Fibroblast of skin of left biceps (primary cell): ENCODE measurements at regions not wholly inside any gene's neighbourhood (a gene's known extent, or its start where the extent isn't known, plus 50 kb on each side); places are given as distances from the start of the nearest gene placed in this dataset.
A peak's percentile ranks its signal among the peaks of the same experiment; 100 is the strongest.

Experiments used
- DNase-seq, 2 experiments: peaks; one replicate each; pipeline ENCODE4 v3.0.0-alpha.2; 2013; ENCODE audit warnings: low read depth in 2 of 2

DNA sequence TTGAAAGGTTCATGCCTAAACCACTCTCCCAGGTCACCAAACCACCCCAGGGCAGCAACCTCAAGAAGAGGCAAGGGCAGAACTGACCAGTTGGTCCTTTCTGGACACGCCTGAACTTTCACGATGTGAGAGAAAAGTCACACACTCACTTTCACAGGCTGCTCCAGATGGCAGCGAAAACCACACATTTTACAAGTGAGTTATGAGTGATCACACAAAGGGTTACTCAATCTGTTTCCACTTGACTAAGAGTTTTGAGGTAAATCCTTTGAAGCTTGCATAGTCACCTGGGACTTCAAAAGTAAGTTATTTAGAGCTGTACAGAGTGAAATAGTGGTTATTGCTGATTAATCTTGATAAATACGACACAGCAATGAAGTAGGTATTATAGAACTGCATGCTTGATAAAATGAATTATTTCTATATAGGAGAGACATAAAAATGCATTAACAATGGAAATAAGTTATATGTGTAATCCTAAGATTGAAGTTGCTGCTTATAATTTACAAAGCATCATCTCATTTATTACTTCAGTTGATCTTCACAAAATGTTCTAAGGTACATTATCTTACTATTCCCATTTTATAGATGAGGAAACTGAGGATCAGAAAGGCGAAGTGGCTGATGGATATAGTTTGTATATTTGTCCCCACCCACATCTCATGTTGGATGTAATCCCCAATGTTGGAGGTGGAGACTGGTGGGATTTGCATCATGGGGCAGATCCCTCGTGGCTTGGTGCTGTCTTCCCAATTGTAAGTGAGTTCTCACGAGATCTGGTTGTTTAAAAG, 103.0 kb upstream of the KLF3 start:
- no peak for DNase-seq

DNA sequence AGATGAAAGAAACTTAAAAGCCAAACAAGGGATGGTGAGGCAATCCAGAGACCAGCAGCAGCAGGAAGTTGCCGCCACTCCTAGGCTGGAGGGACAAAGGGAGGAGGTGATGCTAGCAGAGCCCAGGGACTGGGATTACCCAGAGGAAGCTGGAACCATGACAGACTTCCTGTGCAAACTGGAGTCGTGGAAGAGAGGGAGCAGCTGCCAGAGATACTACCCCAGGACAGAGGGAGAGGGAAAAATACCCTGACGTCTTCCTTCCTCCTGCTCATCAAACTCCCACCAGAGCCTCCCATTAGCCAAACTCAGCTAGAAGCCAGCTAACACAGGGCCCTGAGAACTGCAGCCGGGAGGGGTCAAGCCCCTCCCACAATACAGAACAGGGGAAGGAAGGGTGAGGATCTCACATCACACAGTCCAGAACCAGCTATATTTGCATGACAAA, 101.2 kb upstream of the KLF3 start:
- DNase-seq: no peak

DNA sequence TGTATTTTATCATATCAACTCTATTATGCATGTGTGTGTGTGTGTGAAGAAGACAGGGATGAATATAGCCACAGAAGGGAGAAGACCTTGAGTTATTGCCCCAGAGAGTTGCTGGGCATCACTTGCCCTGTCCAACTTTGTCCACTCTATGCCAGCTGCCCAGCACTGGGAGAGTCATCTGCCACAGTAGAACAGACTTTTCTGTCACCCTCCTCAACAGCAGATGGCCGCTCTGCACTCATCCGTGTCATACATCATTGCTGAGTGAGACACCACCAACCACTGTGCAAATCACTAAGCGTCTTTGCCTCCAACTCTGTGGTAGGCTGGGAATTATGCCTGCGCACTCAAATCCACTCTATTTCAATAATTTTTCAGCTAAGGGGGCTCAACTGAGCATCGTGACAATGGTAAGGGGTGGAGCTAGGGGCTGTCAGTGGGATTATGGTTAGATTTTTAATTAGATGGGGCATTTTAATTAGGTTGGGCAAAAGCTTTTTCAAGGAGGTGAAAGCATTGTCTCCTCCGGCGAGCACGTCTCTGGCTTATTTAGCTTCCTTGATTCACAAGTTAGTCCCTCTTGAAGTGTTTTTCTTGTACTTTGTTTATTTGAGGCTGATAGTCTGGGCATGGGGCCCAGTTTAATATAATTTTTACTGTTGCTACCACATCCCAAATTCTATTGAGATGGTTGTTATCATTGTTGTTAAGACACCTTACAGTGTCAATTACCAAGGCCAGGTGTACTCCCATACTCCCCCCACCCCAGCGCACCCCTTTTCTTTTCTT, 100.1 kb upstream of the KLF3 start:
- DNase-seq: no peak

DNA sequence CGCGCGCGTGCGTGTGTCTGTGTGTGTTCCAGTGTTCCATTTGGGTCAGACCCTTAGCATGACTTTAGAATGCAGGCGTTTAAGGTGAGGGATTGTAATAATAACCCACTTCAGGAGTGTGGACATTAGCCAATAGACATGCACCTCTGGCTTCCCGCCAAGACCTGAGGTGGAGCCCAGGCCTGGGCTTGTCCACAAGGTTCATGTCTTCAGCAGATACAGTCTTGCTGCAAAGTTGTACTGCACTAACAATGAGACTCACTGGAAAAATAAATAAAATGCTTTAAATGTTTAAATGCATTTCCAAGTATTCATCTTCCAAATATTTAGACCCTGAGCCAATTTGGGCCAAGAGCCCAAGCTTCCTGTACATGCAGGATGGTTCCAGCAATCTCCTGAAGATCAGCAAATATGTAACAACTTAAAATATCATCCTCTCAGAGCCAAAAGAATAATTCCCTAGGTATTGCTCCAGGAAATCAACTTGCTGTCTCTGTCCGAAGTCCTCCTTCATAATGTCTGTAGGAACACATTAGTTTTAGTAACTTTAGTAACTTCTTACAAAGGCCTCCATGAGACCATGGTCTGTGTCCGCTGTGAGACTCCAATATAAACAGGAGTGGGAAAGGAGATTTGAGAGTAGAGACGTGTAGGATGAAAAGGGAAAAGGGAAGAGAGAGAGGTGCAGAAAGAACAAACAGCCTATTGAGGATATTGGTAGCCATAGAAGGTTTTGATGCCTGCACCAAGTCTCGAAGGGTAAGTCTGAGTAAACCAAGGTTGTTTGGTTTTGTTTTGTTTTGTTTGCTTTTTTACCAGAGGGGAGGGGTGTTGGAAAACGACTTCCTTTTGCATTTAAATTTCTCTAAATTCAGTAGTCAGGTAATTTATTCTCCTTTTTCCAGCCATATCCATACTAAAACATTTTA, 98.5 kb upstream of the KLF3 start:
- DNase-seq: peak; percentile 50 to 54

DNA sequence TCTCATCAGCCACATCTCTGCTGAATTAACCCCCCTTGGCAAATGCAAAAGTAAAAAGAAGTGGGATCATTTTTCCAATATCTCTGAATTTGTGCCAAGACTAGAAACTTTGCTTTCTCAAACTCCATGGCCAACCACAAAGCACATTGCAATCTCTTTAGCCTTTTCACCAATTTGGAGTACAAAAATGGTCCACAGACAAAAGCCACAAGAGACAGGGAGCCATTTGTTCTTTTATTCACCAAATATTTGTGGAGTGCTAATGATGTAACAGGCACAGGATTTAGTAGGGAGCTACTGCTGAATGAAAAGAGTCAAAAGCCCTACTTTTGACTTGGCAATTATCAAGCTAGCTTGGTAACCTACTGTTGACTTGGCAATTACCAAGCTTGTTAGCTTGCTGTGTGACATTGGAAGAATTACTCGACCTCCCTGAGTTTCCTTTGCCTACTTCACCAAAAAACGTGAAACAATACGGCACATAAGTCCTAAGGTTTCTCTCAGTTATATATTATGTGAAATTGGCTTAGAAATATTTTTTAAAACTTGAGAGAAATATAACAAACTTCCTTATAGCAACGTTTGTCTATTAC, 97.1 kb upstream of the KLF3 start:
- DNase-seq: no peak

DNA sequence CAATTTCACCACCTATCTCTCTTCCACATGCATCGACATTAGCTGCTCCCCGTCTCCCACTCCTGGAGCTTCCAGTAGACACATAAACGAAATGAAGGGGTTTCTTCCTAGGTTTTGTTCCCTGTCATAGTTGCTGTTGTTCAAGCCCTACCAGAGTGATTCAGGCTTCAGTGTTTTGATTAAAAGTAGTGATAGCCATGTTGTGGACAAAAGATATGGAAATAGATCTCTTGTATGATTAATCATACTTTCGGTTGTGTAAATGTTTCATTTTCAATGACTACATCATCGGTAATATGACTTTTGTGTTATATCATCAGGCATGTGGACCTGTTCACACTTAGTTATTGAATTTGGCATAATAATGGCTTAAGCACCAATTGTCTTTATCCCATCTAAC, 96.5 kb upstream of the KLF3 start:
- DNase-seq: no peak

DNA sequence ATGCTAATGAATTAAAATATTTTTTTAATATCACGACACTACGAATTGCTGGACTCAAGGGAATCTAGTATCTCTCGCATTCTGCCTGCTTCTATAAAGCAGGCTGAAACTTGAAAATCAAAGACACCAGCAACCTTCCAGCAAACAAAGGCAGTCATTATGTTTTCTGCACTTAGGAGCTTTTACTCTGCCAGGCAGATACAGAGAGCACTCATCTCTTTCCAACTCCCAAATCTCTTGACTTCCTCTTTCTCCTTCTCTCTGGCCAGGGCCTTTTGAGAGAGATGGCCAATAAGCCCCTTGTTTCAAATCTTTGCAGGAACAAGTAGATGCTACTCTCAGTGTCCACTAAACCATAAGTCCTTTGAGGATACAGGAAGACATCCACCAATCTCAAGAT, 95.2 kb upstream of the KLF3 start:
- DNase-seq: no peak

DNA sequence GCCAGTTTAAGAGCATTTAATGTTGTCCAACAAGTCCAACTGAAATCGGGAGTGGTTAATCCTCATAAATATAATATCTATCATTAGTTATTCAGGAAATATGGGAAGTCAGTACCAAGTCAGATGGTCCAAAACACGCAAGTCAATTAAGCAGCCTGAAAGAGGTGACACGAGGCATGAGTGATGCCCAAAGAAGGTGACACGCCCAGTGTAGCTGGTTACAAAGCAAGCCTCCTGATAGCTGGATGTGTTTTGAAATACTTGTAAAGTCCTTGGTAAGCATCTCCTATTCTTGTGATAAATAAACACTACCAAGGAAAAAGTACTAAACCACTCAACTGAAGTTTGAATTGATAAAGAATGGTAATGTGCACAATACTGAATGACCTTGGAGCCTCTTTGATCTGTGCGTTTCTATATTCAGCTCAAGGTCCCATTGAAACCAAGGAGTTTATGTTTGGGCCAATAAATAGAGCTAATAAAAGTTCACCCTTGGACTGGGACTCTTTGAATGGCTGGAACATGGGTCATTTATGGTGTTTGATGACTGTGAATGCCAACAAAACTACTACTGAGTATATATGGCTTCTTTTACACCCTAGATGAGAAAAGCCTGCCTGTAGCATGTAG, 93.2 kb upstream of the KLF3 start:
- DNase-seq: no peak

DNA sequence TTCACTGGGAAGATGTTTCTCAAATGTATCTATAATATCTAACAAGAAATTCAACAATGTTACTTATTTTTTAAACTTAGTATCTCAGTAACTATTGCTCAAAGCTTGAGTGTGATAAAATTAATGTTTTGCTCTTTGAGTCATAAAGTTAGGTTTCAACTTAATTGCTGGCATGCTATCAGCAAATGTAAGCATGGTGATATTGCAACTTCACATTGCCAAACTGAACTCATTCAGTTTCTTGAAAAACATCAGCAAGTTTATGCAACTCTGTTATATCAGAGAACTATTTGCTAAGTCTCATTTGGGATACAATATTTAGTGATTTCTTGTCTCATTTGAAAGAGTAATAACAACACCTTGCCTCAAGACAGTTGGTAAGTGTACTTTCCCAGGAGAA, 91.2 kb upstream of the KLF3 start:
- no peak for DNase-seq

DNA sequence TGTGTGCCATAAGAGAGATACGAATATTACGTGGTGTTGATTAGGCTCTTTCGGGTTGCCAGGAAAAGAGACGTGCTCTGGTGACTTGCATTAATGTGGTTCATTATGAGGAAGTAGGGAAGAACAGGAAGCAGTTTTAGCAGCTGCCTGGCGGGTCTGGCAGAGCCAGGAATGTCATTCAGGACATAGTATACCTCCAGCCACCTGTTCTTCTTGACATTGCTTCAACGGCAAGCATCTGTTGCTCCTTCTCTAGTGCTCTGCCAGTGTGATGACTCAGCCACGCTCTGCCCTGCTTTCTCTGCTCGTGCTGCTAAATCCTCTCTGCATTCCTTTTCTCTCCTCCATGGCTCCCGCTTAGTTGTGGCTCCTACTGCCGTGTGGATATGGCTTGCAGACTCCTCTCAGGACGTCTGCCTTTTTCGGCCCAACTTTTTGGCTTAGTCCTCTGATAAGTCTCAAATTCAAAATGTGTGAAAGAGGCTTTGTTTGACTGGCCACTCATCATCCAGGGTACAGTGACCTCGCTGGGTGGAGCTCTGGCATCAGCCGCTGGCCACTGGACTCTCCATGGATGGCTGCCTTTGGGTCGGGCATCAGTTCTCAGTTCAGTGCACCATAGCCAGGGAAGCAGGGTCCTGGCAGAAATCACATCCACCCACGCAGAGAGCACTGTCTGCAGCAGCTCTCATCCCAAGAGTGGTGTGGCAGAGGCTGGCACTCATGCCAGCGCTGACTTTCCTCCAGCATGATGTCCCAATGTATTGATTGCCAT, 89.3 kb upstream of the KLF3 start:
- no peak for DNase-seq

DNA sequence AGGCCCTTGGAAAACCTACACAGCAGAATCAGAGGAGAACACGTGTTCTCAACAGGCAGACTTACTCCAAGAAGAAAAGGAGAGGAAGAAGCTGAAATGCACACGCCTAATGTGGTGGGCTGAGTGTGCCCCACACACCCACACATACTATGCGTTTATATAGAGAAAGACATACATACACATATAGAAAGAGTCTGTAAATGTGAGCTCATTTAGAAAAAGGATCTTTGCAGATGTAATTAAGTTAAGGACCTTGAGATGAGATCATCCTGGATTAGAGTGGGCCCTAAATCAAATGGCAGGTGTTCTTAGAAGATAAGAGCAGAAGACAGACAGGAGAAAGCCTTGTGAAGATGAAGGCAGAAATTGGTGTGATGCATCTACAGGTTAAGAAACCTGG, 87.2 kb upstream of the KLF3 start:
- no peak for DNase-seq

DNA sequence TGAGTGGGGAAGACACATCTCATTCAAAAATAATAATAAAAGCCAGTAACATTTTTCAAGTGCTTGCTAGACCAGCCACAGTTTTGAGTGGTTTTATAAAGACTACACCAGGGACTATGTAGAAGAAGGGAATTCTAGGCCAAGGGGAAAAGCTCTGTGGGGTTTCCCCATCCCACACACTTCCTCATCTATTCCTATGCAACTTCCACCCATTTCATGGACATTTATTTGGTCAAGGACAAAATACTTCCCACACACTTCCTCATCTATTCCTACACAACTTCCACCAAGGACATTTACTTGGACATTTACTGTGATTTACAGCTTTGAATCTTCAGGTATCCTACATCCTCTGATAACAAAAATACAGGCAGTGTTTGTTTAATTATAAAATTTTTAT, 86.5 kb upstream of the KLF3 start:
- no peak for DNase-seq

DNA sequence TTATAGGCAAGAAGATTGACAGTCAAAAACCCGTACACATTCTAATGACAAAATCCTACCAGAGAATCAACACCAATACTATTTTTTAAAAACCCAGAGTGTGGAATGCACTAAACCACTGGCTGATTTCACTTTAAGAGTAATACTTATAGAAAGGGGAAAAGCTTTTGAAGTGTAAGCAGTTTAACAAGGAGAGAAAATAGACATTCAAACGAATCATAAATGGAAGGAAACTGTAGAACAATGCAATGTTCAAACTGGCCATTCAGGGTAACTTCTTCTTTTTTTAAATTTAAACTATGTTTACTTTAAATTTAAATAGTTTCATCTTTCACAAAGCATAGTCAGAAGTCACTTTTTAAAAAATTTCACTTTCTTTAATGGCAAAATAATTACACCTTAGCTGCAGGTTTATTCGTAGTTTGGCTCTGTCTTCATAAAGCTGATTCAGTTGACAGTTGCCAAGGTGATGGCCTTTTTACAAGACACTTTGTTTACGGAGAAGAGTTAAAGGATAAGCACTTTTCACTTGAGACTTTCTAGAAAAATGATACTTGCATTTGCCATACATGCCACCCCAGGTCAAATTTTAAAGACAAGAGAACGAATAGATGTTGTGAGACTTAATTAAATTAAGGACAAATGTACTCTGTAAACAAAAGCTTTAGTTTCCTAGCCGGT, 82.4 kb upstream of the KLF3 start:
- no peak for DNase-seq

DNA sequence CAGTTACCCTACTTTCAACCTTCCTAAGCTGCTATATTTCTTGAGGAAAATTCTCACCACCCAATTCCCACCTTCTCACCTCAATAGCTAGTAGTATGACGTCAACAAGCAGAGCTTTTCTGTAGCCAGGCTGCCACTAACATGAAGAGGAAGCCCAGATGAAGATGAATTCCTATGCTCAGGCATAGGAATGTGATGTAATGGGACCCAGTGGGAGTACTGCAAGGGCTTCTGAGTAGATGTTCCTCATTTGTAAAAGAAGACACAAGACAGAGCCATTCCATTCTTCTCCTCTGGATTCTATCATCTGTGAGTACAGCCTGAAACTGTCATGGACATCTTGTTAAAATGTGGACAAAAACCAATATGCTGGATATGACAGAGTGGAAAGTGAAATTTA, 81.6 kb upstream of the KLF3 start:
- no peak for DNase-seq

DNA sequence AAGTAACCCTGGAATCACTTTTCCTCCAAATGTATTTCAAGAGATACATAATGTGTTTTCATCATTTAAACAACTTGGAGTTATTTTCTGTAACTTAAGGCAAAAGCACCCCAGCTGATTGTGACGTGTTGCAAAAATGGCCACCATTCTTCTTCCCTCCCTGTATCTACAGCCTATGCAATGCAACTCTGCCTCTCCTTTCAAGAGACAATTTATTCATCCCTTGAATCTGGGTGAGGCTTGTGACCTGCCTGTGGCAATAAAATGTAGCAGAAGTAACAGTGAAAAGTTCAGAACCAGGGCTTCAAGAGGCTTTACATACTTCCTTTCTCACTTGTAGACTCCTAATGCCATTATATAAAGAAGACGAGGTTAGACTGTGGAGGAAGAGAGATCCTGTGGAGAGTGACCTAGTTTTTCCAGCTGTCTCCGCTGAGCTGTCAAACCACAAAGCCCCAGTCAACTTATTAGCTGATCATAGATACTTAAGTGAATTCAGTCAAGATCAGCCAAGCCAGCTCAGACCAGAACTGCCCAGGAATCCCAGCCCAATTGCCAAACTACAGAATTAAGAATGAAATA, 81.0 kb upstream of the KLF3 start:
- no peak for DNase-seq

DNA sequence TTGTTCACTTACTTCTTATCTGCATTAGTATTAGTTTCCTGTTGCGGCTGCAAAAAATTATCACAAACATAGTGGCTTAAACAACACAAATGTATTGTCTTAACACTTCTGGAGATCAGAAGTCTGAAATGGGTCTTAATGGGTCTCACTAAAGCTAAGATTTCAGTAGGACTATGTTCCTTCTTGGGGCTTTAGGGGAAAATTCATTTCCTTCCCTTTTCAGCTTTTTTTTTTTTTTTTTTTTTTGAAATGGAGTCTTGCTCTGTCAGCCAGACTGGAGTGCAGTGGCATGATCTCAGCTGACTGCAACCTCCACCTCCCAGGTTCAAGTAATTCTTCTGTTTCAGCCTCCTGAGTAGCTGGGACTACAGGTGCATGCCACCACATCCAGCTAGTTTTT, 78.1 kb upstream of the KLF3 start:
- DNase-seq: no peak

DNA sequence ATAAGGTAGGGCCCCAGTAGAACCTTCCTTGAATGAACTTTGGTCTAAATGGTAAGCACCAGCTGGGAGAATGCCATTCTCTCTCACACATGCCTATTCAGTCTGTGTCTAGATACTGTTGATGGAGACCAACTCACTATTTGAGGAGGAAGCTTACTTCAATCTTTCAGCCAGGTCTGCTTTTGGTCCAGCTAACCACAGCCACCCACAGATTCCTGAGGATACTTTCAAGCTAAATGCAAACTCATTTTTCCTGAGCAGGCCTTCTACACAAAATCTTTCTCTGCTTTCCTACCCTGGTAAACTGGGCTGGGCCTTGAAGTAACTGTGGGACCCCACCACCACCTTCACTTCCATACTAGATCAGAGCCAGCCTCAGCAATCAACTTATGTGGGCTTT, 76.9 kb upstream of the KLF3 start:
- DNase-seq: no peak

DNA sequence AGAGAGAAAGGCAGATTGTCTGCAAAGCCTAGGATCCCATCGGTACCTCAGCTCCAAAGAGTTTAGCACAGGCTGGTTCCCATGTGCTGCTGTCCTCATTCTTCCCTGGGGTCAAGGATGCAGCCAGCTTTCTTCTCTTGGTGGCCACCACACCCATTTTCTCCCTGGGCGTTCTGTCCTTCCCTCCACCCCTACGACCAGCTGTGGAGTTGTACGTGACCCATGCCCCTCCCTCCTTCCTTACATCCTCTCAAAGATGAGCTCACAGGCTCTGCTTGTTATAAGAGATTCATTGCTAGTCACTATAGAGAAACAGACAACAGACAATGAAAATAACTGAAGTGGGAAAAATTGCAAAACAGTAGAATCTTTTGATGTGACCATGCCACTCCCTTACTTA, 74.0 kb upstream of the KLF3 start:
- DNase-seq: no peak

DNA sequence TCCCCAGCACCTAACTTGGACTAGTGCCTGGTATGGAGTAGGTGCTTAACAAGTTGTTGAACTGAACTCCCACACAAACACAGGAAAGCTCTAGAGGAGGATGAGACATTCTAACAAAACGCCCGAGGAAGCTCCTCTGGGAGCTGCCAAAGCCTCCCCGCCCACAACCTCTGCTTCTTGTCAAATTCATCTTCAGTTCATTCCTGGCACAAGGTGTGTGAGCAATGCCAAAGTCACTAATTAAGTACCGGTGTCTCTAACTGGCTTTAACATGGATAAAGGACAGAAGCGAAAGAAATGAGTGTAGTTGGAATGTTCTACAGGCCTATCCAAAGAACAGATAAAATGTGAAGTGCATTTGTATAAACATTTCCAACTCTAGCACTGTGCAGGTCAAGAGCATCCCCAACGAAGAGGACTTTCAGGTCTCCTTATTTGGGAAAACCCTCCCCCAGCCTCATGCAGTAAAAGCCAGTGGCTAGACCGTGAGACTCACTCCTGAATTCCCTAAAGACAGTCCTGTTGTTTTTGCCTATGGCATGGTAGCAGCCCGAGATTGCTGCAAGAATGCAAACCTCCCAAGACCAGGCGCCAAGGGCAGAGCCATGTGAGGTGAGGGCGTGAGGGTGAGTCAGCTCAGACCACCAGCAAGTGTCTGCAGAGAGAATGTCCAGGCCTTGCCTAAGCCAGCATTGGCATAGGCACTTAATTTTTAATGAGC, 72.2 kb upstream of the KLF3 start:
- DNase-seq: no peak
